T-helper 2 cell treated with Interferon-gamma antibody and Interleukin-4, amounts not matched to agents 5 μg/mL and 100 μg/mL, for 36 hours (primary cell): ENCODE measurements at regions not wholly inside any gene's neighbourhood (a gene's known extent, or its start where the extent isn't known, plus 50 kb on each side); places are given as distances from the start of the nearest gene placed in this dataset.
A peak's percentile ranks its signal among the peaks of the same experiment; 100 is the strongest.
"Not testable (repeated sequence)": the region's sequence is repeated elsewhere in the genome, so short reads cannot be mapped to it uniquely, and the experiment has no call there.

Experiments used
- DNase-seq: peaks from one replicate; pipeline ENCODE4 v3.0.0; 2021; ENCODE audit warnings: low spot score
- H3K27ac Mint-ChIP-seq: one replicate; pipeline ENCODE4 v1.8.0; 2021; ENCODE audit warnings: mild to moderate bottlenecking, mixed read lengths
- H3K27me3 Mint-ChIP-seq: one replicate; pipeline ENCODE4 v1.8.0; 2021; ENCODE audit warnings: low read depth, mixed read lengths
- H3K36me3 Mint-ChIP-seq: one replicate; pipeline ENCODE4 v1.8.0; 2021; ENCODE audit warnings: low read depth, mixed read lengths
- H3K4me1 Mint-ChIP-seq: one replicate; pipeline ENCODE4 v1.8.0; 2021; ENCODE audit warnings: low read depth, mixed read lengths
- H3K4me3 Mint-ChIP-seq: one replicate; pipeline ENCODE4 v1.8.0; 2022; ENCODE audit warnings: mild to moderate bottlenecking, moderate library complexity, mixed read lengths
- H3K9me3 Mint-ChIP-seq: one replicate; pipeline ENCODE4 v1.8.0; 2021; ENCODE audit warnings: mixed read lengths

DNA sequence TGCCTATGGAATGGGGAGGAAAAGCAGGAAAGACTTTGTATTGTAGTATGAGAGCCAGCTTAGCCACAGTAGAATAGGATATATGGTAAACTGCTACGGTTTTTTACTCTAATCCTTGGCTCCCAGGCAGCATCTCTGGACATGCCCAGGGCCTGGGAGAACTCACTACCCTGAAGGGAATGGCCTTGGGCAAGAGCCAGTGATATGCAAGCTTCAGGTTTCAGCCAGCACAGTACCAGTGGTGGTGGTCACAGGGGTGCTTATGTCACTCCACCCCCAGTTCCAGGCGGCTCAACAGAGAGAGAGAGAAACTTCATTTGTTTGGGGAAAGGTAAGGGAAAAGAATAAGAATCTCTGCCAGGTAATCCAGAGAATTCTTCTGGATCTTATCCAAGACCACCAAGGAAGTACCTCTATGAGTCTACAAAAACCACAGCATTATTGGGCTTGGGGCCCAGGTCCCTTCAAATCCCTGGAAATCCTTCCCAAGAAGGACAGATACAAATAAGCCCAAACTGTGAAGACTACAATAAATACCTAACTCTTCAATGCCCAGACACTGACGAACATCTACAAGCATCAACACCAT lies 121.2 kb downstream of the THBS2 start:
- Mint-ChIP-seq H3K36me3 (no peaks in the 10 kb centered on the region), H3K4me3 (no peak overlapping the region), H3K9me3 (no peaks in the 10 kb centered on the region), H3K27me3 (no peaks in the 10 kb centered on the region), H3K4me1 (no peaks in the 10 kb centered on the region), H3K27ac (no peak overlapping the region)
- no peak for DNase-seq

DNA sequence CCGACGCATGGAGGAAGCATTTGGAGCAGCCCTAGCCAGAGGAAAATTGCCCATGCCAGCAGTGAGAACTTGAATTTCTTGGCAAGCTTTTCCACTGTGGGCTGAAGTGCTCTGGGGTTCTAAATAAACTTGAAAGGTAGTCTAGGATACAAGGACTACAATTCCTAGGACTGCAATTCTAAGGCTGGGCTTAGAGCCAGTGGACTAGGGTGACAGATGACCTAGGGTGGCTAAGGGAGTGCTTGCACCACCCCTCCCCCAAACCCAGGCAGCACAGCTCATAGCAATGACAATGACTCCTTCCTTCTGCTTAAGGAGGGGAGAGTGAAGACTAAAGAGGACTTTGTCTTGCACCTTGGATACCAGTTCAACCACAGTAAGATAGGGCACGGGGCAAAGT lies 122.3 kb downstream of the THBS2 start:
- DNase-seq = no peak
- no peaks in the 10 kb centered on the region for H3K9me3 Mint-ChIP-seq
- H3K27ac Mint-ChIP-seq = no peak overlapping the region
- no peak overlapping the region for H3K4me3 Mint-ChIP-seq
- H3K4me1 Mint-ChIP-seq = no peaks in the 10 kb centered on the region
- H3K36me3 Mint-ChIP-seq = no peaks in the 10 kb centered on the region
- no peaks in the 10 kb centered on the region for H3K27me3 Mint-ChIP-seq

DNA sequence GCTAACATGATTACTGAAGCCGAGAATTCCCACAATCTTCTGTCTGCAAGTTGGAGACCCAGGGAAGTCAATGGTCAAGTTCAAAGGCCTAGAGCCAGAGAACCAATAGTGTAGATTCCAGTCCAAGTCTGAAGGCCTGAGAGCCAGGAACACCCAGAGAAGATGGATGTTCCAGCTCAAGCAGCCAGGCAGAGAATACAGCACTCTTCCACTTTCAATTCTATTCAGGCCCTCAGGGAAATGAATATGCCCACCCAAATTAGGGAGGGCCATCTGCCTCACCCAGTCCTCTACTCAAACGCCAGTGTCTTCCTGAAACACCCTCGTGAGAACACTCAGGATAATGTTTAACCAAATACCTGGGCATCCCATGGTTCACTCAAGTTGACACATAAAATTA lies 123.5 kb downstream of the THBS2 start:
- no peaks in the 10 kb centered on the region for H3K27me3 Mint-ChIP-seq
- DNase-seq = no peak
- no peak overlapping the region for H3K4me3 Mint-ChIP-seq
- no peak overlapping the region for H3K27ac Mint-ChIP-seq
- no peaks in the 10 kb centered on the region for H3K9me3 Mint-ChIP-seq
- no peaks in the 10 kb centered on the region for H3K36me3 Mint-ChIP-seq
- no peaks in the 10 kb centered on the region for H3K4me1 Mint-ChIP-seq

DNA sequence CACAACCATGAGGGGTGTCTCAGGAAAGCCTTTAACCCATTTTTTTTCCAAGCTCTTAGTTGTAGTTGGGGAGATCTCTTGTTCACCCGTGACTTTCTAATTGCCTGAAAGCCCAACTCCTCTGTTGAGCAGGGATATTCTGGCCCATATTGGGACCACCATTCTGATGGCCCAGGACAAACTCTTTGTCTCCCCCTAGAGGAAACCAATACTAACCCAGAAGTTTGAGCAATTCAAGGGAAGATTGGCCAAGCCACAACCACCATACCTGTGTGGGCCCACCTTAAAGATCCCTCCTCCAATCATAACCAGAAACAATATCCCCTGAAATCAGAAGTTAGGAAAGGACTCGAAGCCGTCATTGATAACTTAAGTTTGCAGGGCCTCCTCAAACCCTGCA lies 132.6 kb downstream of the THBS2 start:
- Mint-ChIP-seq H3K27me3 (no peaks in the 10 kb centered on the region), H3K36me3 (no peaks in the 10 kb centered on the region), H3K4me1 (no peaks in the 10 kb centered on the region), H3K27ac (no peak overlapping the region), H3K9me3 (no peaks in the 10 kb centered on the region), H3K4me3 (no peak overlapping the region)
- no peak for DNase-seq

DNA sequence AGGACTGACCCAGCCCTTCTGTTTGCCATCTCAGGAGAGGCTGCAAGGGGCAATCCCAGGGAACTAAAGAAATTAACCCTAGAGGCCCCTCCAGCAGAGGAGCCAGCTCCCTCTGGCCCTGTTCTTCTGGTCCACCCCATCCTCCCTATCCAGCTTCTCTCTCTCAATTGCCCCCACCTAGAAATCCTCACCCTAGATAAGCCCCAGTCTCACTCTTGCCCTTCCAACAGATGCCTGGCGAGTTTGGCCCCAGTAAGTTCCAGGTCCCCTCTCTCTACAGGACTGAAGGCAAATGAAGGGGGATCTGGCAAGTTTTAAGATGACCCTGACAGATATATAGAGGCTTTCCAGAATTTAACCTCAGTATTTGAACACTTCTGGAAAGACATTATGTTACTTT lies 134.0 kb downstream of the THBS2 start:
- no peaks in the 10 kb centered on the region for H3K9me3 Mint-ChIP-seq
- H3K4me1 Mint-ChIP-seq = no peaks in the 10 kb centered on the region
- peaks cover 2% of the 10 kb centered on the region for H3K27me3 Mint-ChIP-seq
- H3K27ac Mint-ChIP-seq = no peak overlapping the region
- DNase-seq = no peak
- no peak overlapping the region for H3K4me3 Mint-ChIP-seq
- H3K36me3 Mint-ChIP-seq = no peaks in the 10 kb centered on the region

DNA sequence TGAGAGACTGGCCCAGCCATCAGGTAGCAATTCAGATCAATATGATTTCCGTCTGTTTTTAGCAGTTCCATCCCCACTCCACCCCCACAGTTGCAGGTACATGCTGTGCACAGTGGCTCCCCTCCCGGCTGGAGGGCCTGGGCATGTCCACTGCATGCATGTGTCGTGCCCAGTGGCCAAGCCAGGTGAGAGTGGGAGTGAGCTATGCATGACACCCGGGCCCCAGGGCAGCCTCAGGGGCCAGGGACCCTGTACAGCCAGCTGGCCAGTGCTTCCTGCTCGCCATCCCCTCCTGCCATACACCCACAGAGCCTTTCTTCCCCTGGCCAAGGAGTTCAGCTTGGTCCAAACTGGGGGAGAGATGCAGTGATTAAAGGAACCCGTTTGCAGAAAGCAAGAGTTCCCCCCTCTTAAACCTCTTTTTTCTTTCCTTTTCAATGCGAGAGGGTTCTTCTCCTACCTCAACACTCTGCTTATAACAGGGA lies 135.3 kb downstream of the THBS2 start:
- no peaks in the 10 kb centered on the region for H3K9me3 Mint-ChIP-seq
- H3K27ac Mint-ChIP-seq = no peak overlapping the region
- H3K36me3 Mint-ChIP-seq = no peaks in the 10 kb centered on the region
- no peak overlapping the region for H3K4me3 Mint-ChIP-seq
- H3K27me3 Mint-ChIP-seq = peaks cover 2% of the 10 kb centered on the region
- DNase-seq = no peak
- no peaks in the 10 kb centered on the region for H3K4me1 Mint-ChIP-seq

DNA sequence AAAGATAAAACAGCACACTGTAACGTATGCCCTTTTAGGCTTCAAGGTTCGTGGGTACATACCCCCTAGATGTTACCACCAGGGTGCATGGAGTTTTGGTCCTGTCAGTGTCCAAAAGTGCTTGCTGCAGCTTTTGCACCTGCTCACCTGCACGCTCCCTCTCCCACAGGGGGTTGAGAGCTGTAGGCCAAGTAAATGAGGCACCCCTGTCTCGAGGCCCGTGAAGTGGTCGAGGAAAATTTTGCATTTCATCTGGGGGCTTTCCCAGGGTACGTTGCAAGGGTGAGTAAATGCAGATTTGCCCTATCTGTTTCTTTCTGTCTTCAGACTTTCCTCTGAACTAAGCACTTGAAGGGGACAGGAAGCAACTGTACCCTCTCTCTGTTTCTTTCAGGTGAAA lies 136.0 kb downstream of the THBS2 start:
- H3K4me1 Mint-ChIP-seq = peaks cover 2% of the 10 kb centered on the region
- peaks cover 2% of the 10 kb centered on the region for H3K27me3 Mint-ChIP-seq
- no peaks in the 10 kb centered on the region for H3K9me3 Mint-ChIP-seq
- no peak for DNase-seq
- H3K36me3 Mint-ChIP-seq = no peaks in the 10 kb centered on the region
- no peak overlapping the region for H3K4me3 Mint-ChIP-seq
- no peak overlapping the region for H3K27ac Mint-ChIP-seq

DNA sequence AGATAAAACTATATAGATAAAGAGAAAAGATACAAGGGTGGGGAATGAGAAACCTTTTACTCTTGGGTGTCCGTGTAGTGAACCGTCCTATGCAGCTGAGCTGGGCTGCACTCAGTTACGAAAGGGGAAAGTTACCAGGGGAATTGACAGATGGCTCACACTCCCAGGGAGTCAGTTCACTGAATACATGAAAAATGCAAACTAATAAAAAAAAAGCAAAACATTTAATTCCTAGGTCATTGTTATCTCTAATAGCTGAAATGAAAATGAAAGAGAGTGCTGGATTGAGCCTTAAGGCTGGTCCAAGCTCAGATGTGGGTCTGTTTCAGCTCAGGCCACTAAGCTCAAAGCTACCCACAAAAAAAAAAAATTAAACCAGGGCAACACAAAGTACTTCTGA lies 138.0 kb downstream of the THBS2 start:
- Mint-ChIP-seq H3K36me3 (no peaks in the 10 kb centered on the region), H3K27me3 (peaks cover 2% of the 10 kb centered on the region), H3K9me3 (no peaks in the 10 kb centered on the region), H3K4me3 (no peak overlapping the region), H3K4me1 (peaks cover 4% of the 10 kb centered on the region), H3K27ac (no peak overlapping the region)
- no peak for DNase-seq

DNA sequence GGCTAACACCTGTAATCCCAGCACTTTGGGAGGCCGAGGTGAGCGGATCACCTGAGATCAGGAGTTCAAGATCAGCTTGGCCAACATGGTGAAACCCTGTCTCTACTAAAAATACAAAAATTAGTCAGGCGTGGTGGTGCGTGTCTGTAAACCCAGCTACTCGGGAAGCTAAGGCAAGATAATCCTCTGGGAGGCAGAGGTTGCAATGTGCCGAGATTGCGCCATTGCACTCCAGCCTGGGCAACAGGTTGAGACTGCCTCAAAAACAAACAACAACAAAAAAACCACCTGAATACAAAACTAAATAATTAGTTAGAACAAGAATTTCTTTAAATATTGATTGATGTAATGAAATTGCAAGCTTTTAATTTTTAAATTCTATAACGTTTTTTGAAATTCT lies 139.0 kb downstream of the THBS2 start:
- H3K4me3 Mint-ChIP-seq, H3K4me1 Mint-ChIP-seq, H3K36me3 Mint-ChIP-seq, H3K27ac Mint-ChIP-seq, H3K27me3 Mint-ChIP-seq, H3K9me3 Mint-ChIP-seq, DNase-seq: not testable (repeated sequence)

DNA sequence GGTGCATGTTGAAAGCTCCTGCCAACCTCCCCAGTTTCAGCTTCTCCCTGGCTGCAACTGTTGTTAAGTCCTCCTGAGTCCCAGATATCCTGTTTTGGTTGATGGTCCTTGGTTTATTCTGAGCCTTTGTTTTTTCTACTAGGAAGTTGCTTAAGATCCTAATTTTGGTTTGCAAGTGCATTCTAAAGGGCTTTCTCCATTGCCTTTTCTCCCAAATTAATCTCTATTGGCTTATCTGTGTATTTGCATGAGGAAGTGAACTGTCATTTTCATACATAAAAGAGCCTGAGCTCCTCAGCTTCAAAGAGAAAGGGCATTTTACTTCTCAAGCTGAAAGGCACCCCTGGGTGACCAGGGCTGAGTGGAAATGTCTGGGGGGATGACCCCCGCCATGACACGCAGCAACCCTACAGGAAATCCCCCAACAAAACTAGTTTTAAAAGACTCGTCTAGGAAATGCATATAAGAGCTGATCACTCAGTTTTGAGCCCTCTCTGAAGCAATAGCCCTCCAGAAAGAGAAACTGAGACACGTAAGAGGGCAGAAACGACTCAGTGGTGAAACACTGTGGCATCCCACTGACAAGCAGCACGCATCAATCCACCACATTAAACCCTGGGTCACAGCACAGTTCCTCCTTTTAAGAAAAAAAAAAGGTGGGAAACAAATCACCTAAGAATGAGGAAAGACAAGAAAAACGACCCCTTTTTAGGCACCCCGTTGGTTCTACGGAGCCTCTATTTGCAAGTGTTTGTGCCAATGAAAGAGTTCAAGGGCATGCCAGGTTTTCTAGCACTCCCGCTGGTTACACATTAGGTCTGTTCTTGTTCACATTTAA lies 140.9 kb downstream of the THBS2 start:
- peak overlapping the region; percentile 17 for H3K4me3 Mint-ChIP-seq
- no peaks in the 10 kb centered on the region for H3K36me3 Mint-ChIP-seq
- H3K27ac Mint-ChIP-seq = no peak overlapping the region

DNA sequence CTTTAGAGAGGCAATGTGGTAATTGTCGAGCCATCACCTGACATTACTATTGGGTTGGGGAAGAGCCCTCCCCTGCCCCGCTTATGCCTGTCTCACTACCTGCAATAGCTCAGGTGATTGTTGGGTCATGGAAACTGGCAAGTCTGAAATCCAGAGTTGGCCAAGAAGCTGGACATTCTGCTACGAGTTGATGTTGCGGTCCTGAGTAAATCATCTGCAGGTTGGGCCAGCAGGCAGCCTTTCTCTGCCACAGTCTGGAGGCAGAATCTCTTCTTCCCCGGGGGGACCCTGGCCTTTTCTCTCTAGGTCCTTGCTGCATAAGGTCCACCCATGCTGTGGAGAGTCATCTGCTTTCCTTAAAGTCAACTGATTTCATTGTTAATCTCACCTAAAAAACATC lies 142.4 kb downstream of the THBS2 start:
- no peaks in the 10 kb centered on the region for H3K9me3 Mint-ChIP-seq
- H3K27me3 Mint-ChIP-seq = peaks cover 2% of the 10 kb centered on the region
- no peak overlapping the region for H3K4me3 Mint-ChIP-seq
- H3K4me1 Mint-ChIP-seq = peaks cover 4% of the 10 kb centered on the region
- no peak overlapping the region for H3K27ac Mint-ChIP-seq
- no peaks in the 10 kb centered on the region for H3K36me3 Mint-ChIP-seq
- DNase-seq = no peak

More for the DNA sequence above, 140.9 kb downstream of the THBS2 start:
- peaks cover 4% of the 10 kb centered on the region for H3K4me1 Mint-ChIP-seq
- H3K9me3 Mint-ChIP-seq = no peaks in the 10 kb centered on the region
- peaks cover 2% of the 10 kb centered on the region for H3K27me3 Mint-ChIP-seq
- DNase-seq = no peak

DNA sequence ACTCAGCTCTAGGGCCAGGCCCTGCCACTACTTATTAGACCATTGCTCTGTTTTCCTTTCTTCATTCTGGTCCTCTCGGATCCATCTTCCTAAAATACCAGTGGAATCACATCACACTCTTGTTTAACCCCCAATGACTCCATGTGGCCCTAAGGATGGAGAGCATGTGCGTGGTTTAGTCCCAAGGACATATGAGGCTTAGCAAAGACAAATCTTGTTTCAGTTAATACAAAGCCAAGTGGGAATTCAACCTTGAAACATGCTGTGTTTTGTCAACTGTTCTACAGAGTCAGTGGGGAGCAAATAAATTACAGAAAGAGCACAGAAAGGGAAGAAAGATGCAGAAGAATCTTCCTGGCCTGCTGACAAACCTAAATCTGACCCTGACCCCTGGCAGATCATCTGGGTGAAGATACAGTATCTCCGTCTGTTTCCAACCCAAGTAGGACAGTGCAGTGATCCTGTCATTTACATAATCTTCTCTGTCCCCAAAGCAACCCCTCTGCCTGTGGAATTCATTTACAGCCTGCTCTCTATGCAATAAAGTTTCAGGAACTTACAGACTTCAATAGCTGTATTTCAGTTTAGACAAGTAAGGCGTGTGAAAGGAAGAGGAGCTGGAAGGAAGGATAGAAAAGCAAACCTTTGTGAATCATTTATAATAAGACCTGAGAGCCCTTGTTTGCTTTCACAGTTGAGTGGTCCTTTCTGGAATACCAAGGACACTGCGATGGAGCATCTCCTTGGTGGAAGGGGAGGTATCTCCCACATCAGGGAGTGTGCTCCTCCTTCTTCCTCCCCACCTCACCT lies 144.0 kb downstream of the THBS2 start:
- no peak overlapping the region for H3K27ac Mint-ChIP-seq
- H3K4me1 Mint-ChIP-seq = peaks cover 4% of the 10 kb centered on the region
- DNase-seq = no peak
- no peaks in the 10 kb centered on the region for H3K9me3 Mint-ChIP-seq
- no peaks in the 10 kb centered on the region for H3K27me3 Mint-ChIP-seq
- no peaks in the 10 kb centered on the region for H3K36me3 Mint-ChIP-seq
- H3K4me3 Mint-ChIP-seq = no peak overlapping the region

DNA sequence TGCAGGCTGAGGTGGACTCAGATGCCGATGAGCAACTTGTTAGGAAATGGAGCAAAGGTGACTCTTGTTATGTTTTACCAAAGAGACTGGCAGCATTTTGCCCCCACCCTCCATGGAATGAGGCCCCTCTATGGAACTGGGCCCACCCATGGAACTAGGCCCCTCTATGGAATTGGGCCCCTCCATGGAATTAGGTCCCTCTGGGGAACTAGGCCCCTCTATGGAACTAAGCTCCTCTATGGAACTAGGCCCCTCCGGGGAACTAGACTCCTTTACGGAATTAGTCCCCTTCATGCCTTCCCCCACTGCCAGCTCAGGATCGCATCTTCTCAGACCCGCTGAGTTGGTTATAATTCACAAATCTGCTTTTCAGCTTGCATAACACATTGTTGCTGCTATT lies 144.9 kb downstream of the THBS2 start:
- peaks cover 4% of the 10 kb centered on the region for H3K4me1 Mint-ChIP-seq
- H3K4me3 Mint-ChIP-seq = no peak overlapping the region

DNA sequence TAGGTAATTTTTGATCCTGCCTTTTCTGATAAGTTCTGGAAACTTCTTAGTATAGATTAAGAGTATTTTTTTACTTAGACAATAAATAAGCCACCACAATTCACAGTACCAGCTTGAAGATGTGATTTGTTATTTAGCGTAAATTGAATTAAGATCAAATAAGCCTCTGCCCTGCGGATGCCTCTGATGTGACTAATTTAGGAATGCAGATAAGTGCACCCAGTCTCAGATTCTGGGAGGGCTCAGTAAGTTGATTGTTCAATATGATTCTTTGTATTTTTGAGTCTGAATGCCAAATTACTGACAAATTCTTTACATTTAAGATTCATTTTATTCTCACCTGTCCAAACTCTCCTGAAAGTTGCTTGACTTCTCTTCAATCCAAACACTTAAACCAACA lies 147.5 kb downstream of the THBS2 start:
- DNase-seq = no peak
- Mint-ChIP-seq H3K4me3 (no peak overlapping the region), H3K9me3 (no peaks in the 10 kb centered on the region)

More for the DNA sequence above, 144.9 kb downstream of the THBS2 start:
- Mint-ChIP-seq H3K27ac (no peak overlapping the region), H3K27me3 (no peaks in the 10 kb centered on the region), H3K36me3 (no peaks in the 10 kb centered on the region), H3K9me3 (no peaks in the 10 kb centered on the region)
- DNase-seq = no peak

More for the DNA sequence above, 147.5 kb downstream of the THBS2 start:
- H3K27ac Mint-ChIP-seq = no peak overlapping the region
- H3K36me3 Mint-ChIP-seq = no peaks in the 10 kb centered on the region
- H3K4me1 Mint-ChIP-seq = no peaks in the 10 kb centered on the region
- no peaks in the 10 kb centered on the region for H3K27me3 Mint-ChIP-seq
